H7 (cell line): ENCODE measurements at regions not wholly inside any gene's neighbourhood (a gene's known extent, or its start where the extent isn't known, plus 50 kb on each side); places are given as distances from the start of the nearest gene placed in this dataset.
"Not testable (repeated sequence)": the region's sequence is repeated elsewhere in the genome, so short reads cannot be mapped to it uniquely, and the experiment has no call there.

Experiments
- DNase-seq: peaks from one replicate; pipeline ENCODE4 v3.0.0; 2012
- H3K27me3 ChIP-seq: 2 replicates; pipeline ENCODE4 v1.6.0; 2011; ENCODE audit warnings: mild to moderate bottlenecking, low read length; ENCODE audit not compliant: control insufficient read depth, insufficient read depth
- H3K36me3 ChIP-seq: replicated peaks from 2 replicates; pipeline ENCODE4 v1.5.1; 2011; ENCODE audit warnings: low read length; ENCODE audit not compliant: control insufficient read depth, insufficient read depth
- H3K4me3 ChIP-seq: 2 replicates; pipeline ENCODE4 v1.5.1; 2011; ENCODE audit warnings: low read depth, mild to moderate bottlenecking, control low read depth, low read length, moderate library complexity; ENCODE audit not compliant: insufficient read depth

GRCh38 chr6:86782328-86782727 lies 155.0 kb upstream of the HTR1E start:
- Histone ChIP-seq H3K27me3 (no peaks in the 10 kb centered on the region), H3K4me3 (no peak overlapping the region), H3K36me3 (no peaks in the 10 kb centered on the region)
- DNase-seq: no peak

- Histone ChIP-seq H3K4me3 (no peak overlapping the region), H3K36me3 (no peaks in the 10 kb centered on the region)
- no peak for DNase-seq
These were observed 156.4 kb upstream of the HTR1E start for GRCh38 chr6:86780923-86781322.

GRCh38 chr6:86775893-86776292 lies 161.4 kb upstream of the HTR1E start:
- Histone ChIP-seq H3K4me3 (no peak overlapping the region), H3K27me3 (no peaks in the 10 kb centered on the region), H3K36me3 (no peaks in the 10 kb centered on the region)
- DNase-seq: no peak

More at GRCh38 chr6:86780923-86781322, 156.4 kb upstream of the HTR1E start:
- no peaks in the 10 kb centered on the region for H3K27me3 ChIP-seq

- Histone ChIP-seq H3K36me3 (no peaks in the 10 kb centered on the region), H3K4me3 (no peak overlapping the region), H3K27me3 (no peaks in the 10 kb centered on the region)
- DNase-seq: no peak
These were observed 172.1 kb upstream of the HTR1E start for GRCh38 chr6:86765211-86765610.

GRCh38 chr6:86759953-86760352 lies 177.4 kb upstream of the HTR1E start:
- not testable (repeated sequence) for H3K27me3 ChIP-seq, H3K36me3 ChIP-seq, H3K4me3 ChIP-seq, DNase-seq

- H3K27me3 ChIP-seq: no peaks in the 10 kb centered on the region
- no peak for DNase-seq
- H3K4me3 ChIP-seq: no peak overlapping the region
- no peaks in the 10 kb centered on the region for H3K36me3 ChIP-seq
These were observed 180.6 kb upstream of the HTR1E start for GRCh38 chr6:86756640-86757229.

GRCh38 chr6:86744048-86744447 lies 193.3 kb upstream of the HTR1E start:
- DNase-seq: no peak
- H3K4me3 ChIP-seq: no peak overlapping the region
- H3K27me3 ChIP-seq: no peaks in the 10 kb centered on the region
- H3K36me3 ChIP-seq: no peaks in the 10 kb centered on the region

- H3K36me3 ChIP-seq: no peaks in the 10 kb centered on the region
- H3K27me3 ChIP-seq: no peaks in the 10 kb centered on the region
- H3K4me3 ChIP-seq: no peak overlapping the region
- no peak for DNase-seq
These were observed 199.2 kb upstream of the HTR1E start for GRCh38 chr6:86738078-86738477.

GRCh38 chr6:86731631-86732030 lies 205.7 kb upstream of the HTR1E start:
- not testable (repeated sequence) for H3K4me3 ChIP-seq, DNase-seq, H3K36me3 ChIP-seq, H3K27me3 ChIP-seq

- H3K27me3 ChIP-seq, H3K36me3 ChIP-seq, DNase-seq, H3K4me3 ChIP-seq: not testable (repeated sequence)
These were observed 206.6 kb upstream of the HTR1E start for GRCh38 chr6:86730772-86731171.

- H3K36me3 ChIP-seq: no peaks in the 10 kb centered on the region
- no peak overlapping the region for H3K4me3 ChIP-seq
- H3K27me3 ChIP-seq: no peaks in the 10 kb centered on the region
- DNase-seq: no peak
These were observed 207.1 kb upstream of the HTR1E start for GRCh38 chr6:86730216-86730615.

- no peaks in the 10 kb centered on the region for H3K36me3 ChIP-seq
- H3K27me3 ChIP-seq: no peaks in the 10 kb centered on the region
- no peak for DNase-seq
- no peak overlapping the region for H3K4me3 ChIP-seq
These were observed 208.4 kb upstream of the HTR1E start for GRCh38 chr6:86728976-86729375.

- H3K4me3 ChIP-seq: no peak overlapping the region
- no peaks in the 10 kb centered on the region for H3K27me3 ChIP-seq
- H3K36me3 ChIP-seq: no peaks in the 10 kb centered on the region
- no peak for DNase-seq
These were observed 212.6 kb upstream of the HTR1E start for GRCh38 chr6:86724695-86725094.

GRCh38 chr6:86723729-86724128 lies 213.6 kb upstream of the HTR1E start:
- no peaks in the 10 kb centered on the region for H3K27me3 ChIP-seq
- H3K36me3 ChIP-seq: no peaks in the 10 kb centered on the region
- no peak overlapping the region for H3K4me3 ChIP-seq
- no peak for DNase-seq

GRCh38 chr6:86723151-86723550 lies 214.2 kb upstream of the HTR1E start:
- H3K36me3 ChIP-seq: no peaks in the 10 kb centered on the region
- no peaks in the 10 kb centered on the region for H3K27me3 ChIP-seq
- DNase-seq: no peak
- H3K4me3 ChIP-seq: no peak overlapping the region

GRCh38 chr6:86722131-86722530 lies 215.2 kb upstream of the HTR1E start:
- H3K27me3 ChIP-seq: no peaks in the 10 kb centered on the region
- no peak for DNase-seq
- no peak overlapping the region for H3K4me3 ChIP-seq
- no peaks in the 10 kb centered on the region for H3K36me3 ChIP-seq
